ENCODE measurements at regions not wholly inside any gene's neighbourhood (a gene's known extent, or its start where the extent isn't known, plus 50 kb on each side); places are given as distances from the start of the nearest gene placed in this dataset.

GRCh38 chr14:22011253-22011642 lies 337.6 kb upstream of the OR4E1 start:
- no peak for DNase-seq

GRCh38 chr14:22010545-22011252 lies 337.1 kb upstream of the OR4E1 start:
- no peak for DNase-seq

DNA sequence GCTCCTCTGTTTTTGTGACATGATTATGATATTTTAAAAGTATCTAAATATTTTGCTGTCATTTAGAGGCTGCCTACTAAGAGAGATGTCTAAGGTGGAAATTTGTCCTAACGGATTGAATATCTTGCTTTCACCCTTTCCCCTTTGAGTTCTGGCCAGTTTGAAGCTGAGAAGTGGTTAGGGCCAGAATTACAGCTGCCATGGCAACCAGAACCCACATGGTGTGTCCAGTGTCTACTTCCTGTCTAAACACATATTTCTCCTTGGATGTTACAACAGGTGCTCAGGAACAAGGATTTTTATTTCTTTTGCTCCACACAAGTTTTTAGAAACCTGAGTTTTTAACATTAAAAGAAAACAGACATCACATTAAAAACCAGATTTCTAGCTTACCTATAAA lies 335.1 kb upstream of the OR4E1 start:
- no peak for DNase-seq

DNA sequence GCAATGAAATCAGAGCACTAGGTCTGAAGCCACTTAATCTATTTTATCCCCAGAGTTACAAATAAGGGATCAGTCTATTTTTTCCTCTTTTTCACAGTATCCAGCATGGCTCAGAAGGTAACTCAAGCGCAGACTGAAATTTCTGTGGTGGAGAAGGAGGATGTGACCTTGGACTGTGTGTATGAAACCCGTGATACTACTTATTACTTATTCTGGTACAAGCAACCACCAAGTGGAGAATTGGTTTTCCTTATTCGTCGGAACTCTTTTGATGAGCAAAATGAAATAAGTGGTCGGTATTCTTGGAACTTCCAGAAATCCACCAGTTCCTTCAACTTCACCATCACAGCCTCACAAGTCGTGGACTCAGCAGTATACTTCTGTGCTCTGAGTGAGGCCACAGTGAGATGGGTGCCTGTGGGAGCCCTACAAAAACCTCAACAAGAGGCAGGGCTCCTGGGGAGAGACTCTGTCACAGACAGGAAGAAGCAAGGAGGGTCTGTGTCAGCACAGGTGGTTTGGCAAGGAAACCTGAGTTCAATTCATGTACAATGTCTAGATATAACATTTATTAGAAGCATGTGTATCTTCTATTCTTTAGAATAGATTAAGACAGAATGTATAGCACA lies 334.3 kb upstream of the OR4E1 start:
- no peak for DNase-seq

- DNase-seq: no peak
Measured at GRCh38 chr14:22007363-22007762, 333.7 kb upstream of the OR4E1 start.

- DNase-seq: no peak
Measured at GRCh38 chr14:22003461-22003860, 329.8 kb upstream of the OR4E1 start.

- no peak for DNase-seq
Measured at GRCh38 chr14:22002860-22003284, 329.3 kb upstream of the OR4E1 start.

GRCh38 chr14:21999402-21999801 lies 325.8 kb upstream of the OR4E1 start:
- DNase-seq: no peak

- DNase-seq: no peak
Measured at GRCh38 chr14:21997300-21997699, 323.7 kb upstream of the OR4E1 start.

- DNase-seq: no peak
Measured at GRCh38 chr14:21995332-21995731, 321.7 kb upstream of the OR4E1 start.

DNA sequence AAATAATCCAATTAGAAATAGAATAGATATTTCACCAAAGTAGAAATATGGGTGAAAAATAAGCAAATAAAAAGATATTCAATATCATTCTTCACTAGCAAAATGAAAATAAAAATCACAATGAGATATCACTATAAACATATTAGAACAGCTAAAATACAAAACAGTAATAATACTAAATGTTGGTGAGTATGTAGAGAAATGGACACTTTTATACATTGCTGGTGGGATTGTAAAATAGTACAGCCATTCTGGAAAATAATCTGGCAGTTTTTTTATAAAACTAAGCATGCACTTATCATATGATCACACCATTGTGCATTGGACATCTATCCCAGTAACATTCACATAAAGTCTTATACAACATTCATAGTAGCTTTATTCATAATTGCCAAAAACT lies 320.2 kb upstream of the OR4E1 start:
- no peak for DNase-seq

- DNase-seq: no peak
Measured at GRCh38 chr14:21993070-21993469, 319.5 kb upstream of the OR4E1 start.

- no peak for DNase-seq
Measured at GRCh38 chr14:21991130-21991529, 317.5 kb upstream of the OR4E1 start.

DNA sequence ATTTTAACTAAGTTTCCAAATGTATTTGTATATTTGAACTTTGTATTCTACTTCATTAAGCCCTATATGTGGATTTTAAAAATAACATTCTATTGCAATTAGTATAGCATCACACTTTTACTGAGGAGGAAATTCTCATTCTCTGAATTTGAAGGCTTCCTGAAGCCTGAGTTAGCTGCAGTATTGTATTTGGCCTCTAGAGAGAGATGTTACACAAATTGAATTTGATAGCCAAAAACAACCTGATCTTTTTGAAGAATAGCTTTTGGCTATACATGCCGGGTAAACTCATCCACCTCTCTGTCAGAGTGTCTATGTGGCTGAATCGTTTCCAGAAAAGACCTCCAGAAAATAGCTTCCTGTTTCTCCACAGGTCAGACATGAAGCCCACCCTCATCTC lies 316.5 kb upstream of the OR4E1 start:
- no peak for DNase-seq

GRCh38 chr14:21989090-21989489 lies 315.5 kb upstream of the OR4E1 start:
- no peak for DNase-seq

DNA sequence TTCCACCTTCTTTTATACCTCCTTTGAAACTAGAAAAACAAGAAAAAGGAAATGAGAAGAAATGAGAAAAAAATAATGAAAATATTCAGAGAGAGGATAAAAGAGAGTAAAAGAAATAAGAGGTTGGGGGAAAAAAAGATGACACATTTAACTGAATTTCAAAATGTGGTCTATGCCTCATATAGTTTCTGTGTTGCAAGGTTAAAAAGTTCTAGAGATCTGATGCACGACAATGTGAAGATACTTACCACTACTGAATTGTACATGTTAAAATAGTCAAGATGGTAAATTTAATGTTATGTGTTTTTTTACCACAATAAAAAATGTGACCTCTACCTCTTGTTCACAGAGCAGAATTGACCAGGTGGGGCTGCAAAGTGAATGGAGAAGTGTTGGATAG lies 314.8 kb upstream of the OR4E1 start:
- no peak for DNase-seq

GRCh38 chr14:21987937-21988336 lies 314.3 kb upstream of the OR4E1 start:
- no peak for DNase-seq

- no peak for DNase-seq
Measured at GRCh38 chr14:21985081-21985480, 311.5 kb upstream of the OR4E1 start.

DNA sequence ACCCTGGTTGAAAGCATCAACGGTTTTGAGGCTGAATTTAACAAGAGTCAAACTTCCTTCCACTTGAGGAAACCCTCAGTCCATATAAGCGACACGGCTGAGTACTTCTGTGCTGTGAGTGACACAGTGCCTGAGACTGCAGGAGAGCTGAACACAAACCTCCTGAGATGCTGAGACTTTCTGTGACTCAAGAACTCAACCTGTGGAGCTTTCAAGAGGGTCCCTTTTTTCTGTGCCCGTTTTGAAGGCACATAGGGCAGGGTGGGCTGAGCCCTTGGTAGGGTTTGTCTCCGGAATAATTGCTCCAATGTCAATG lies 305.3 kb upstream of the OR4E1 start:
- DNase-seq: no peak

GRCh38 chr14:21978184-21978998 lies 304.8 kb upstream of the OR4E1 start:
- DNase-seq: peak; percentile 17

DNA sequence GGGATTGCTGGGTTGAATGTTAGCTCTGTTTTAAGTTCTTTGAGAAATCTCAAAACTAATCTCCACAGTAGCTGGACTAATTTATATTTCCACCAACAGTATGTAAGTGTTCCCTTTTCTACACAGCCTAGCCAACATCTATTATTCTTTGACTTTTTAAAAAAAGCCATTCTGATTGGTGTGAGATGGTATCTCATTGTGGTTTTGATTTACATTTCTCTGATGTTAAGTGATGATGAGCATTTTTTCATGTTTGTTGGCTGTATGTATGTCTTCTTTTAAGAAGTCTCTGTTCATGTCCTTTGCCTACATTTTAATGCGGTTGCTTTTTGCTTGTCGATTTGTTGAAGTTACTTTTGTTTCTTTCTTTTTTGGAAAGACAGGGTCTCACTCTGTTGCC lies 301.1 kb upstream of the OR4E1 start:
- DNase-seq: no peak

DNA sequence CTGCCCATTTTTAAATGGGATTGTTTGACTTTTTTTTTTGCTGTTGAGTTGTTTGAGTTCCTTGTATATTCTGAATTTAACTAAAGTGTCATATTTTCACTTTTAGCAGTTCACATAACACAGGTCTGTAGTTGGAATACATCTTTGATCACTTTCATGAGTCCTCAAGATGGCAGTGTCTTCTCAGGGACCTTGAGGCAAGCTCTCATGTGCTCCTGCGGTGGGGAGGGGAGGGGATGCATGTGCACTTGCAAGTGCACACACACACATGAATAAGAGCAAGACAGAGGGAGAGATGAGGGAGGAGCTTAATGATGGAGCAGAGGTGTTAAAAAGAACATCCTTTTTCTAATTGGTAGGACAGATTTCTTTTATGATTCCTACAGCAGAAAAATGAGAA lies 291.4 kb upstream of the OR4E1 start:
- DNase-seq: no peak

DNA sequence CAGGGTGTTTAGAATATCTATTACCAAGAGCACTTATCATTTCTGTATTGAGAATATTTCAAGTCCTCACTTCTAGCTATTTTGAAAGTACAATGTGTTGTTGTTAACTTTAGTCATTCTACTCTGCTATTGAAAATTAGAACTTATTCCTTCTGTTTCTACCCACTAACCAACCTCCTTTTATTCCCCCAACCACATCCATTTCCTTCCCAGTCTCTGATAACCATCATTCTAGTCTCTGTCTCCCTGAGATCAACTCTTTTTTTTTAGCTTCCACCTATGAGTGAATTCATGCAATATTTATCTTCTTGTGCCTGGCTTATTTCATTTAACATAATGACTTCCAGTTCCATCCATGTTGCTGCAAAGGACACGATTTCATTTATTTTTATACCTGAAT lies 290.6 kb upstream of the OR4E1 start:
- DNase-seq: no peak

GRCh38 chr14:21960636-21961035 lies 287.0 kb upstream of the OR4E1 start:
- DNase-seq: no peak
